SK-N-SH treated with all-trans-retinoic acid at 6 μM for 48 hours (cell line): ENCODE measurements at regions not wholly inside any gene's neighbourhood (a gene's known extent, or its start where the extent isn't known, plus 50 kb on each side); places are given as distances from the start of the nearest gene placed in this dataset.

Experiments used
- ATAC-seq: fragments of 200-7000 bp; cut with Tn5 transposase; 3 replicates; pipeline ENCODE4 v1.9.1; 2020; ENCODE audit warnings: mild to moderate bottlenecking, moderate library complexity
- ARNTL ChIP-seq: fragments of 450-650 bp; formaldehyde crosslinking; IDR thresholded peaks from 2 replicates; pipeline ENCODE4 v1.5.0; 2020; ENCODE audit warnings: low read depth, mild to moderate bottlenecking, moderate library complexity, borderline replicate concordance
- BACH2 ChIP-seq: fragments of 250-450 bp; sonication (Bioruptor Pico); IDR thresholded peaks from 2 replicates; pipeline ENCODE4 v1.9.0; 2021; ENCODE audit warnings: mild to moderate bottlenecking, borderline replicate concordance
- CREB5 ChIP-seq: fragments of 250-450 bp; sonication (Bioruptor Pico); IDR thresholded peaks from 2 replicates; pipeline ENCODE4 v1.5.1; 2020; ENCODE audit warnings: low read depth, mild to moderate bottlenecking, moderate library complexity
- CSDC2 ChIP-seq: fragments of 250-450 bp; sonication (Bioruptor Pico); IDR thresholded peaks from 2 replicates; pipeline ENCODE4 v1.5.0; 2020; ENCODE audit warnings: mild to moderate bottlenecking, moderate library complexity
- CSRNP3 ChIP-seq: fragments of 250-450 bp; sonication (Bioruptor Pico); IDR thresholded peaks from 2 replicates; pipeline ENCODE4 v1.5.1; 2021; ENCODE audit warnings: mild to moderate bottlenecking, moderate library complexity
- ESRRG ChIP-seq: fragments of 250-450 bp; sonication (Bioruptor Pico); IDR thresholded peaks from 2 replicates; pipeline ENCODE4 v1.6.1; 2021; ENCODE audit warnings: mild to moderate bottlenecking
- GLIS3 ChIP-seq: fragments of 250-450 bp; sonication (Bioruptor Pico); IDR thresholded peaks from 2 replicates; pipeline ENCODE4 v1.5.0; 2020; ENCODE audit warnings: mild to moderate bottlenecking, moderate library complexity
- ISL1 ChIP-seq: fragments of 250-450 bp; sonication (Bioruptor Pico); IDR thresholded peaks from 2 replicates; pipeline ENCODE4 v2.1.2; 2022; ENCODE audit warnings: mild to moderate bottlenecking, moderate library complexity
- OSR1 ChIP-seq: fragments of 250-450 bp; sonication (Bioruptor Pico); IDR thresholded peaks from 2 replicates; pipeline ENCODE4 v1.8.0; 2022; ENCODE audit warnings: moderate library complexity, mild to moderate bottlenecking, inconsistent platforms
- PATZ1 ChIP-seq: fragments of 250-450 bp; sonication (Bioruptor Pico); IDR thresholded peaks from 2 replicates; pipeline ENCODE4 v1.8.0; 2020; ENCODE audit warnings: mild to moderate bottlenecking, moderate library complexity, borderline replicate concordance
- POU6F1 ChIP-seq: fragments of 250-450 bp; sonication (Bioruptor Pico); IDR thresholded peaks from 2 replicates; pipeline ENCODE4 v1.8.0; 2021; ENCODE audit warnings: low read depth, mild to moderate bottlenecking, moderate library complexity, borderline replicate concordance
- PPARA ChIP-seq: fragments of 250-450 bp; sonication (Bioruptor Pico); IDR thresholded peaks from 2 replicates; pipeline ENCODE4 v1.5.0; 2020; ENCODE audit warnings: mild to moderate bottlenecking, borderline replicate concordance
- RARB ChIP-seq: fragments of 250-450 bp; sonication (Bioruptor Pico); IDR thresholded peaks from 2 replicates; pipeline ENCODE4 v1.8.0; 2021; ENCODE audit warnings: mild to moderate bottlenecking, moderate library complexity
- SNAI2 ChIP-seq: fragments of 250-450 bp; sonication (Bioruptor Pico); IDR thresholded peaks from 2 replicates; pipeline ENCODE4 v1.5.0; 2020; ENCODE audit warnings: mild to moderate bottlenecking, moderate library complexity
- TCF4 ChIP-seq: fragments of 250-450 bp; sonication (Bioruptor Pico); IDR thresholded peaks from 2 replicates; pipeline ENCODE4 v1.8.0; 2021; ENCODE audit warnings: mild to moderate bottlenecking, moderate library complexity, borderline replicate concordance
- TOX ChIP-seq: fragments of 250-450 bp; sonication (Bioruptor Pico); IDR thresholded peaks from 2 replicates; pipeline ENCODE4 v1.8.0; 2021; ENCODE audit warnings: mild to moderate bottlenecking, moderate library complexity, borderline replicate concordance
- TSHZ2 ChIP-seq: fragments of 250-450 bp; sonication (Bioruptor Pico); IDR thresholded peaks from 2 replicates; pipeline ENCODE4 v1.5.0; 2020; ENCODE audit warnings: mild to moderate bottlenecking, moderate library complexity
- ZC3H10 ChIP-seq: fragments of 250-450 bp; sonication (Bioruptor Pico); IDR thresholded peaks from 2 replicates; pipeline ENCODE4 v1.5.1; 2021; ENCODE audit warnings: mild to moderate bottlenecking, moderate library complexity
- ZFP3 ChIP-seq: fragments of 250-450 bp; sonication (Bioruptor Pico); IDR thresholded peaks from 2 replicates; pipeline ENCODE4 v1.5.0; 2020; ENCODE audit warnings: mild to moderate bottlenecking, moderate library complexity
- ZFP30 ChIP-seq: fragments of 450-650 bp; formaldehyde crosslinking; IDR thresholded peaks from 2 replicates; pipeline ENCODE4 v1.5.0; 2022; ENCODE audit warnings: mild to moderate bottlenecking, moderate library complexity
- ZNF565 ChIP-seq: fragments of 450-650 bp; formaldehyde crosslinking; conservative IDR thresholded peaks from 2 replicates; pipeline ENCODE4 v1.5.0; 2020; ENCODE audit warnings: low read depth, mild to moderate bottlenecking, moderate library complexity
- ZNF70 ChIP-seq: fragments of 450-650 bp; formaldehyde crosslinking; IDR thresholded peaks from 2 replicates; pipeline ENCODE4 v1.5.0; 2020; ENCODE audit warnings: mild to moderate bottlenecking, moderate library complexity
- ZNF8 ChIP-seq: fragments of 450-650 bp; formaldehyde crosslinking; IDR thresholded peaks from 2 replicates; pipeline ENCODE4 v1.5.0; 2020; ENCODE audit warnings: mild to moderate bottlenecking, moderate library complexity

GRCh38 chr6:67606906-67607828 is 1027.9 kb upstream of the ADGRB3 start:
- no peak for TF ChIP-seq PPARA (CRISPR knock-in tag)
- TF ChIP-seq ZFP30: no peak
- TF ChIP-seq ZNF70: no peak
- peak; percentile 39; the same call in 1 of the 2 replicates for TF ChIP-seq ZNF8 (CRISPR knock-in tag)
- TF ChIP-seq CSDC2 (CRISPR knock-in tag): no peak
- no peak; the same call in 1 of the 2 replicates for TF ChIP-seq POU6F1 (CRISPR knock-in tag)
- no peak for TF ChIP-seq TOX (CRISPR knock-in tag)
- peak; percentile 96 for TF ChIP-seq TCF4 (CRISPR knock-in tag)
- no peak for TF ChIP-seq RARB (CRISPR knock-in tag)
- TF ChIP-seq ZNF565 (CRISPR knock-in tag): no peak
- TF ChIP-seq ISL1 (CRISPR knock-in tag): peak; percentile 98
- 0 out of 2 replicates have a peak, but pooled peaks have one; percentile 26 for TF ChIP-seq ARNTL (CRISPR knock-in tag)
- TF ChIP-seq OSR1 (CRISPR knock-in tag): no peak
- peak; percentile 94 for TF ChIP-seq CREB5 (CRISPR knock-in tag)
- no peak for TF ChIP-seq ZFP3 (CRISPR knock-in tag)
- 0 out of 2 replicates have a peak, but pooled peaks have one; percentile 16 for TF ChIP-seq SNAI2 (CRISPR knock-in tag)
- TF ChIP-seq GLIS3 (CRISPR knock-in tag): peak; percentile 43; the same call in 1 of the 2 replicates
- peak; percentile 68 for TF ChIP-seq CSRNP3 (CRISPR knock-in tag)
- no peak; the same call in 1 of the 2 replicates for TF ChIP-seq PATZ1 (CRISPR knock-in tag)
- no peak for TF ChIP-seq BACH2 (CRISPR knock-in tag)
- no peak for TF ChIP-seq ZC3H10 (CRISPR knock-in tag)
- TF ChIP-seq ESRRG: peak; percentile 82; the same call in 1 of the 2 replicates
- TF ChIP-seq TSHZ2 (CRISPR knock-in tag): peak; percentile 91
- no peak for ATAC-seq

GRCh38 chr6:67594366-67594765 is 1040.7 kb upstream of the ADGRB3 start:
- no peak for TF ChIP-seq TOX (CRISPR knock-in tag)
- TF ChIP-seq CSRNP3 (CRISPR knock-in tag): no peak
- TF ChIP-seq CSDC2 (CRISPR knock-in tag): no peak
- no peak for TF ChIP-seq TCF4 (CRISPR knock-in tag)
- no peak for TF ChIP-seq ISL1 (CRISPR knock-in tag)
- no peak for TF ChIP-seq CREB5 (CRISPR knock-in tag)
- TF ChIP-seq SNAI2 (CRISPR knock-in tag): no peak
- TF ChIP-seq PPARA (CRISPR knock-in tag): no peak
- no peak for ATAC-seq
